NCI-H1417 treated with DMSO at 0.1 percent for 48 hours (cell line): ENCODE measurements at regions not wholly inside any gene's neighbourhood (a gene's known extent, or its start where the extent isn't known, plus 50 kb on each side); places are given as distances from the start of the nearest gene placed in this dataset.

Experiments
- DNase-seq: peaks from one replicate; lab custom pipeline; 2025; lab: John Stamatoyannopoulos, UW

- DNase-seq = no peak
These were observed 202.5 kb upstream of the CHRM2 start for GRCh38 chr7:136665878-136666509.

- no peak for DNase-seq
These were observed 203.9 kb upstream of the CHRM2 start for GRCh38 chr7:136664537-136664936.

GRCh38 chr7:136657482-136657921 is 210.9 kb upstream of the CHRM2 start:
- no peak for DNase-seq

GRCh38 chr7:136656516-136656915 is 211.9 kb upstream of the CHRM2 start:
- no peak for DNase-seq

GRCh38 chr7:136655414-136655813 is 213.0 kb upstream of the CHRM2 start:
- DNase-seq = no peak

GRCh38 chr7:136654406-136654805 is 214.0 kb upstream of the CHRM2 start:
- no peak for DNase-seq

- no peak for DNase-seq
These were observed 215.6 kb upstream of the CHRM2 start for GRCh38 chr7:136652635-136653370.

GRCh38 chr7:136640977-136641376 is 227.5 kb upstream of the CHRM2 start:
- no peak for DNase-seq

- DNase-seq = no peak
These were observed 230.6 kb upstream of the CHRM2 start for GRCh38 chr7:136637813-136638212.

GRCh38 chr7:136635751-136636150 is 232.7 kb upstream of the CHRM2 start:
- no peak for DNase-seq

GRCh38 chr7:136618818-136619217 is 249.6 kb upstream of the CHRM2 start:
- no peak for DNase-seq

GRCh38 chr7:136617176-136617575 is 251.3 kb upstream of the CHRM2 start:
- no peak for DNase-seq

GRCh38 chr7:136605532-136606329 is 262.7 kb upstream of the CHRM2 start:
- no peak for DNase-seq

- no peak for DNase-seq
These were observed 266.7 kb upstream of the CHRM2 start for GRCh38 chr7:136601772-136602171.

- no peak for DNase-seq
These were observed 268.0 kb upstream of the CHRM2 start for GRCh38 chr7:136600475-136600874.

- no peak for DNase-seq
These were observed 273.7 kb upstream of the CHRM2 start for GRCh38 chr7:136594739-136595144.

- no peak for DNase-seq
These were observed 280.2 kb upstream of the CHRM2 start for GRCh38 chr7:136588216-136588615.

- DNase-seq = no peak
These were observed 282.3 kb upstream of the CHRM2 start for GRCh38 chr7:136585954-136586670.

GRCh38 chr7:136566491-136566890 is 302.0 kb upstream of the CHRM2 start:
- DNase-seq = no peak

- peak; percentile 31 for DNase-seq
These were observed 312.5 kb upstream of the CHRM2 start for GRCh38 chr7:136555933-136556332.

- DNase-seq = no peak
These were observed 316.8 kb upstream of the CHRM2 start for GRCh38 chr7:136551618-136552017.

- no peak for DNase-seq
These were observed 318.7 kb upstream of the CHRM2 start for GRCh38 chr7:136549756-136550155.
